ENCODE measurements at regions not wholly inside any gene's neighbourhood (a gene's known extent, or its start where the extent isn't known, plus 50 kb on each side); places are given as distances from the start of the nearest gene placed in this dataset.

- no peak for DNase-seq (ENCODE audit: low spot score)
- no peaks in the 10 kb centered on the region for H3K27me3 ChIP-seq
- H3K4me3 ChIP-seq, result no peak overlapping the region
- H4K20me1 ChIP-seq (ENCODE audit: insufficient read depth, poor library complexity, severe bottlenecking), result no peaks in the 10 kb centered on the region
- no peak overlapping the region for H2AFZ ChIP-seq
- no peaks in the 10 kb centered on the region for H3K9me2 ChIP-seq (replicated peaks; ENCODE audit: insufficient read depth)
- H3K9me3 ChIP-seq (ENCODE audit: low read depth), result no peaks in the 10 kb centered on the region
- H3K79me2 ChIP-seq, result no peaks in the 10 kb centered on the region
- no peak for TF ChIP-seq EZH2 (IDR thresholded peaks at IDR 0.05; ENCODE audit: borderline replicate concordance)
- TF ChIP-seq CTCF (IDR thresholded peaks at IDR 0.05; ENCODE audit: poor library complexity), result no peak
- TF ChIP-seq EZH2phosphoT487 (IDR thresholded peaks at IDR 0.05; ENCODE audit: low read depth, severe bottlenecking, unreplicated experiment), result no peak
- WGBS (ENCODE audit: low lambda C conversion rate, missing lambda C conversion rate), result 96% methylated on average over 1 of the region's 1 CpG
- no peak overlapping the region for H3K4me2 ChIP-seq
- no peaks in the 10 kb centered on the region for H3K36me3 ChIP-seq (replicated peaks; ENCODE audit: insufficient read depth, low read depth)
- no peaks in the 10 kb centered on the region for H3K4me1 ChIP-seq (ENCODE audit: insufficient read depth)
- no peak overlapping the region for H3K27ac ChIP-seq
These were observed 181.5 kb downstream of the FAM76B start for GRCh38 chr11:95608093-95608492.

- Histone ChIP-seq H3K4me2 (no peak overlapping the region), H3K27ac (no peak overlapping the region), H4K20me1 (ENCODE audit: insufficient read depth, poor library complexity, severe bottlenecking) (no peaks in the 10 kb centered on the region), H3K27me3 (no peaks in the 10 kb centered on the region), H3K9me3 (ENCODE audit: low read depth) (no peaks in the 10 kb centered on the region), H3K79me2 (no peaks in the 10 kb centered on the region), H3K36me3 (replicated peaks; ENCODE audit: insufficient read depth, low read depth) (no peaks in the 10 kb centered on the region), H3K4me1 (ENCODE audit: insufficient read depth) (no peaks in the 10 kb centered on the region), H3K4me3 (no peak overlapping the region), H3K9me2 (replicated peaks; ENCODE audit: insufficient read depth) (no peaks in the 10 kb centered on the region), H2AFZ (no peak overlapping the region)
- no peak for DNase-seq (ENCODE audit: low spot score)
- WGBS (ENCODE audit: low lambda C conversion rate, missing lambda C conversion rate), result 74% methylated on average over 3 of the region's 3 CpGs
- TF ChIP-seq EZH2phosphoT487 (IDR thresholded peaks at IDR 0.05; ENCODE audit: low read depth, severe bottlenecking, unreplicated experiment), result no peak
- no peak for TF ChIP-seq EZH2 (IDR thresholded peaks at IDR 0.05; ENCODE audit: borderline replicate concordance)
- TF ChIP-seq CTCF (IDR thresholded peaks at IDR 0.05; ENCODE audit: poor library complexity), result no peak
These were observed 182.8 kb downstream of the FAM76B start for GRCh38 chr11:95606824-95607223.

GRCh38 chr11:95605271-95605940 is 184.2 kb downstream of the FAM76B start:
- Histone ChIP-seq H3K36me3 (replicated peaks; ENCODE audit: insufficient read depth, low read depth) (no peaks in the 10 kb centered on the region), H3K27me3 (no peaks in the 10 kb centered on the region), H3K4me1 (ENCODE audit: insufficient read depth) (no peaks in the 10 kb centered on the region), H2AFZ (no peak overlapping the region), H3K9me3 (ENCODE audit: low read depth) (no peaks in the 10 kb centered on the region), H3K4me3 (no peak overlapping the region), H3K27ac (no peak overlapping the region), H3K4me2 (no peak overlapping the region), H3K9me2 (replicated peaks; ENCODE audit: insufficient read depth) (no peaks in the 10 kb centered on the region), H4K20me1 (ENCODE audit: insufficient read depth, poor library complexity, severe bottlenecking) (no peaks in the 10 kb centered on the region), H3K79me2 (no peaks in the 10 kb centered on the region)
- DNase-seq (ENCODE audit: low spot score), result no peak
- TF ChIP-seq EZH2phosphoT487 (IDR thresholded peaks at IDR 0.05; ENCODE audit: low read depth, severe bottlenecking, unreplicated experiment) (no peak), CTCF (IDR thresholded peaks at IDR 0.05; ENCODE audit: poor library complexity) (no peak), EZH2 (IDR thresholded peaks at IDR 0.05; ENCODE audit: borderline replicate concordance) (no peak)
- 88% methylated on average over 3 of the region's 3 CpGs for WGBS (ENCODE audit: low lambda C conversion rate, missing lambda C conversion rate)
